Activated CD4-positive, CD25-positive, alpha-beta regulatory T cell treated with anti-CD3 and anti-CD28 coated beads, Interleukin-2, amount 50 U/mL, for 24 hours (primary cell): ENCODE measurements at regions not wholly inside any gene's neighbourhood (a gene's known extent, or its start where the extent isn't known, plus 50 kb on each side); places are given as distances from the start of the nearest gene placed in this dataset.

Experiments used
- ATAC-seq, 2 donors: fragments of 150-1000 bp; cut with Tn5 transposase; one replicate each; pipeline ENCODE4 v1.10.0; 2021; ENCODE audit warnings: mild to moderate bottlenecking in 1 of 2, moderate library complexity in 1 of 2

GRCh38 chr2:173419506-173419905 is 64.8 kb downstream of the CDCA7 start:
- no peak for ATAC-seq

GRCh38 chr2:173424886-173425285 is 70.2 kb downstream of the CDCA7 start:
- ATAC-seq: no peak

- no peak for ATAC-seq
Measured at GRCh38 chr2:173427887-173428668, 73.4 kb downstream of the CDCA7 start.

GRCh38 chr2:173431191-173431590 is 76.5 kb downstream of the CDCA7 start:
- no peak for ATAC-seq

GRCh38 chr2:173432049-173432754 is 77.5 kb downstream of the CDCA7 start:
- no peak for ATAC-seq

- ATAC-seq: no peak
Measured at GRCh38 chr2:173434762-173435569, 80.3 kb downstream of the CDCA7 start.

- no peak for ATAC-seq
Measured at GRCh38 chr2:173435574-173435973, 80.9 kb downstream of the CDCA7 start.

GRCh38 chr2:173436088-173436487 is 81.4 kb downstream of the CDCA7 start:
- no peak for ATAC-seq

- ATAC-seq: no peak
Measured at GRCh38 chr2:173441222-173441621, 86.5 kb downstream of the CDCA7 start.

- no peak for ATAC-seq
Measured at GRCh38 chr2:173442542-173442941, 87.9 kb downstream of the CDCA7 start.

GRCh38 chr2:173446722-173447121 is 92.0 kb downstream of the CDCA7 start:
- no peak for ATAC-seq

GRCh38 chr2:173448938-173449471 is 94.3 kb downstream of the CDCA7 start:
- peak in 1 of 2 donors; percentile 64 for ATAC-seq

- no peak for ATAC-seq
Measured at GRCh38 chr2:173451118-173451517, 96.4 kb downstream of the CDCA7 start.

GRCh38 chr2:173451941-173452340 is 97.3 kb downstream of the CDCA7 start:
- no peak for ATAC-seq

GRCh38 chr2:173452416-173452815 is 97.7 kb downstream of the CDCA7 start:
- ATAC-seq: no peak

- ATAC-seq: no peak
Measured at GRCh38 chr2:173456960-173457359, 102.3 kb downstream of the CDCA7 start.

GRCh38 chr2:173457366-173457765 is 102.7 kb downstream of the CDCA7 start:
- ATAC-seq: no peak

- ATAC-seq: no peak
Measured at GRCh38 chr2:173458991-173459780, 104.5 kb downstream of the CDCA7 start.

- no peak for ATAC-seq
Measured at GRCh38 chr2:173462892-173463840, 108.5 kb downstream of the CDCA7 start.

GRCh38 chr2:173463846-173464245 is 109.2 kb downstream of the CDCA7 start:
- no peak for ATAC-seq

GRCh38 chr2:173467751-173468150 is 113.1 kb downstream of the CDCA7 start:
- no peak for ATAC-seq
